Cardiac muscle cell (in vitro differentiated cells and primary cell): ENCODE measurements at regions not wholly inside any gene's neighbourhood (a gene's known extent, or its start where the extent isn't known, plus 50 kb on each side); places are given as distances from the start of the nearest gene placed in this dataset.

Experiments used
- DNase-seq, 2 donors: peaks; one replicate each; pipeline versions ENCODE4 v3.0.0 to v3.0.0-alpha.2; 2010 to 2017; ENCODE audit warnings: low read depth in 1 of 2, low spot score in 1 of 2
- H3K27ac ChIP-seq: fragments of 200-600 bp; sonication (generic); 2 replicates; pipeline ENCODE4 v1.5.1; 2016
- H3K27me3 ChIP-seq: fragments of 200-600 bp; sonication (generic); 2 replicates; pipeline ENCODE4 v1.6.0; 2016; ENCODE audit warnings: control low read depth
- H3K36me3 ChIP-seq: fragments of 200-600 bp; sonication (generic); 2 replicates; pipeline ENCODE4 v1.5.1; 2016; ENCODE audit warnings: control low read depth
- H3K4me1 ChIP-seq: fragments of 200-600 bp; sonication (generic); 2 replicates; pipeline ENCODE4 v1.8.1; 2017; ENCODE audit warnings: low read depth, mild to moderate bottlenecking, mixed run types
- H3K4me3 ChIP-seq: fragments of 200-600 bp; sonication (generic); 2 replicates; pipeline ENCODE4 v1.5.1; 2016; ENCODE audit warnings: mild to moderate bottlenecking
- H3K9me3 ChIP-seq: fragments of 200-600 bp; sonication (generic); 2 replicates; pipeline ENCODE4 v1.5.1; 2017; ENCODE audit warnings: low read depth, mild to moderate bottlenecking, control low read depth
- TF ChIP-seq, protein P1 (sequence below): IDR thresholded peaks from 2 replicates; pipeline ENCODE4 v1.5.1; 2012; ENCODE audit warnings: low read depth, mild to moderate bottlenecking, low read length

DNA sequence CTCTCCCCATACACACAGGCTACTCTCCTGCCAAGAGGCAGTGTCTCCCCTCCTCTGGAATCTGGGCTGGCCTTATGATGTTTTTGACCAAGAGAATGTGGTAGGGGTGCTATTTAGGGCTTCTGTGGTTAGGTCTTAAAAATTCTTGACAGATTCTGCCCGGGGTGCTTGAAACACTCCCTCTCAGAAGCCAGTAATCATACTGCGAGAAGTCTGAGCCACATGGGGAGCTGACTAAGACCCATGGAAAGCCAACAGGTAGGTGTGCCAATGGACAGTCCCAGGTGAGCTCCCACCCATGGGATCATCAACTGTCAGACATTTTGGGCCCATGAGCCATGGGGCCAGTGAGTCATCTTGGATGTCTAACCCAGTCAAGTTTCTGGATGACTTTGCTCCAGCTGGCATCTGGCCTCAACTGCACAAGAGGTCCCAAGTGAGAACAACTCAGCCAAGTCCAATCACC is 315.7 kb downstream of the FBXW7 start:
- no peak overlapping the region for H3K4me3 ChIP-seq
- no peaks in the 10 kb centered on the region for H3K9me3 ChIP-seq
- H3K27ac ChIP-seq: no peak overlapping the region
- TF ChIP-seq, protein P1, sequence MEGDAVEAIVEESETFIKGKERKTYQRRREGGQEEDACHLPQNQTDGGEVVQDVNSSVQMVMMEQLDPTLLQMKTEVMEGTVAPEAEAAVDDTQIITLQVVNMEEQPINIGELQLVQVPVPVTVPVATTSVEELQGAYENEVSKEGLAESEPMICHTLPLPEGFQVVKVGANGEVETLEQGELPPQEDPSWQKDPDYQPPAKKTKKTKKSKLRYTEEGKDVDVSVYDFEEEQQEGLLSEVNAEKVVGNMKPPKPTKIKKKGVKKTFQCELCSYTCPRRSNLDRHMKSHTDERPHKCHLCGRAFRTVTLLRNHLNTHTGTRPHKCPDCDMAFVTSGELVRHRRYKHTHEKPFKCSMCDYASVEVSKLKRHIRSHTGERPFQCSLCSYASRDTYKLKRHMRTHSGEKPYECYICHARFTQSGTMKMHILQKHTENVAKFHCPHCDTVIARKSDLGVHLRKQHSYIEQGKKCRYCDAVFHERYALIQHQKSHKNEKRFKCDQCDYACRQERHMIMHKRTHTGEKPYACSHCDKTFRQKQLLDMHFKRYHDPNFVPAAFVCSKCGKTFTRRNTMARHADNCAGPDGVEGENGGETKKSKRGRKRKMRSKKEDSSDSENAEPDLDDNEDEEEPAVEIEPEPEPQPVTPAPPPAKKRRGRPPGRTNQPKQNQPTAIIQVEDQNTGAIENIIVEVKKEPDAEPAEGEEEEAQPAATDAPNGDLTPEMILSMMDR: no peak
- H3K27me3 ChIP-seq: no peaks in the 10 kb centered on the region
- no peaks in the 10 kb centered on the region for H3K36me3 ChIP-seq
- H3K4me1 ChIP-seq: no peaks in the 10 kb centered on the region
- no peak for DNase-seq

DNA sequence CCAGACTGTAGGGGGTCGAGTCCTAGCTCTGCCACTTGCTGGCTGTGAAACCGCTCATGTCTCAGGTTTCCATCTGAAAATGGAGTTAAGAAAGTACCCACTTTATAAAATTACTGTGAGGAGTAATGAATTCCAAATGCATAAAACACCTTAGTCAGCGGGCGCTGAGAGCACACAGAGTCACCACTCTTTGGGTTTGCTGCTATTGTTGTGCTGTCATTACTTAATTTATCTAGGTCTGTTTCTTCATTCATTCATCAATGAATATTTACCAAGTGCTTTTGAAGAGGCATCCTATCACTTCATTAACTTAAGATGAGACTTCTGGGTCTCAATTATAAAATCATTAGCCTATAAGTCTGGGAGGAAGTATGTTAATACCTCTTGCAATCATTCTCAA is 317.3 kb downstream of the FBXW7 start:
- H3K27ac ChIP-seq: no peak overlapping the region
- H3K9me3 ChIP-seq: no peaks in the 10 kb centered on the region
- DNase-seq: no peak
- H3K4me1 ChIP-seq: no peaks in the 10 kb centered on the region
- H3K36me3 ChIP-seq: no peaks in the 10 kb centered on the region
- TF ChIP-seq, protein P1: no peak
- H3K27me3 ChIP-seq: no peaks in the 10 kb centered on the region
- no peak overlapping the region for H3K4me3 ChIP-seq

DNA sequence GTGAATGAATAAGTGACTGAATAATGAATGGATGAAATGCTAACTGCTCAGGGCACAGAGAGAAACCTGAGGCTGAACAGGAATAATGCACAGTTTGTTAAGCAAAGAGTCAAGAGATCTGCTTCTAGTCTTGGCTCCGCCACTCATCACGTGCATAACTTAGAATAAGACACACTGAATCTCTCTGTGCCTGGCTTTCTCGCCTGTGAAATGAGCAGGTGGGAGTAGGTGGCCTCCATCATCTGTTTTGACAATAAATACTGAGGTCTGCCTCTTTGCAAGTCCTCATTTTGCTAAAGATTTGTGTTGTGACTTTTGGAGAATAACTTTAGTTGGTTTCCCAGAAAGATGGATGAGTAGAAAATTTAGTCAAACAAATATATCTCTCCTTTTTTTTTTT is 318.0 kb downstream of the FBXW7 start:
- H3K9me3 ChIP-seq: no peaks in the 10 kb centered on the region
- DNase-seq: no peak
- H3K4me1 ChIP-seq: no peaks in the 10 kb centered on the region
- peaks cover 4% of the 10 kb centered on the region for H3K27me3 ChIP-seq
- no peak overlapping the region for H3K4me3 ChIP-seq
- H3K27ac ChIP-seq: no peak overlapping the region
- TF ChIP-seq, protein P1: no peak
- H3K36me3 ChIP-seq: no peaks in the 10 kb centered on the region

DNA sequence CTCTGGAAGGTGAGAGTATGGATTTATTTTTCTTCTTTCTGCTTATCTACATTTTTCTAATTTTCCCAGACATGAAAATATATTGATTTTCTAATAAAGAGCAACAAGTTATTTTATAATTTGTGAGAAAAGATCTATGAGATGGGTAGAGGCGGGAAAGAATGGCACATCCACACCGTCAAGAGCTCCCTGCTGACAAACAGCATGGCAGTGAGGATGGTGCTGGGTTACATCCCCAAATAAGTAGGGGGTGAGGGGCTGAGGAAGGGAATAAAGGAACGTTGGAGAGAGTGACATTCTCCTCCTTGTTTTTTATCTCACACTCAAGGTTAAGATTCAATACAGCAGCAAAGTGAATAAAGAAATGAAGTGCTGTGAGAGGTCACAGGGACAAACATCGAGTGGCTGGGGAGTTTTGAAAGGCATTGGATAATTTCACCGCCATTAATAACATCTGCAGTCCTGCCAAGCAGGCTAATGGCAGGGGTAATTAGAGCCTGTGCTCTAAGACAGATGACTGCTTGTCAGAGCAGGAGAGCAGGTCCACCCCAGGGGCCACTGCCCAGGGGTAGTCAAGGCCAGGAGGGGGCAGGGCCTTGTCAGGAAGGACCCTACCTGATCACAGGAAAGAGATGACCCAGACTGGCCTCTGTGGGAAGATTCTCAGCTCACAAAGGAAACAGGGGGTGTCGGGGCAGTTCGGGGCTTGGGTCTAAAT is 323.8 kb downstream of the FBXW7 start:
- TF ChIP-seq, protein P1: no peak
- Histone ChIP-seq H3K27me3 (peaks cover 45% of the 10 kb centered on the region), H3K27ac (no peak overlapping the region), H3K36me3 (no peaks in the 10 kb centered on the region), H3K9me3 (no peaks in the 10 kb centered on the region), H3K4me1 (peaks cover 5% of the 10 kb centered on the region), H3K4me3 (no peak overlapping the region)
- DNase-seq: peak in 1 of 2 donors; percentile 15

DNA sequence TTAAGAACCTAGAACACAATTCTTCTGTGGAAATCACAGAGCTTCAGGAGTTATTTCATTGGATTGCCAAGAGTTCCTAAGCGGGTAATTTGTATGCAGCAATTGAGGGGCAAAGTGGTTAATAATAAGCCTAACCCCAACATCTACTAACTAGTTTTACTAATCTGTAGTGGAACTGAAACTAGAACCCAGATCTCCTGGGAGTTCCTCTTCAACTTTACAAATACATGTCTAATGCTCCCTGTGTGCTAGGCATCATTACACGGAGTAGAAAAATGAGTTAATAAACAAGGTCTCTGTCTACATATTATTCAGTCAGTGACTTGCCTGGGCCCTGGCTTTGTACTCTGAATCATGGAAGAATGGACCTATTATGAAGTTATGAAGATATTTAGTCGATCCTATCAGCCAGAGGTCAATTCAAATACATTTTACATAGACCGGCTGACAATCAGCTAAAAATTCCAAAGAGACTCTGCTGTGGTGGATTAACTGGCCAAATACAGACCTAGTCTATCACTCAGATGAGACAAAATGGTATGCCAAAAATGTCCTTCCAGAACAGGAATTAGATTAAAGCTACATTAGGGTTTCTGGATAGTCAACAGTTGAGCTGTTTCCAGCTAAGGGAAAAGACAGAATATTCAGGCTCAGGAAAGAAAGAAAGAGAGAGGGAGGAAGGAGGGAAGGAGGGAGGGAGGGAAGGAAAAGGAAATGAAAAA is 326.0 kb downstream of the FBXW7 start:
- peaks cover 45% of the 10 kb centered on the region for H3K27me3 ChIP-seq
- TF ChIP-seq, protein P1: no peak
- no peaks in the 10 kb centered on the region for H3K9me3 ChIP-seq
- no peak for DNase-seq
- H3K4me1 ChIP-seq: peaks cover 20% of the 10 kb centered on the region
- no peaks in the 10 kb centered on the region for H3K36me3 ChIP-seq
- no peak overlapping the region for H3K4me3 ChIP-seq
- H3K27ac ChIP-seq: no peak overlapping the region
